Lower leg skin (tissue), 4 donors: ENCODE measurements at regions not wholly inside any gene's neighbourhood (a gene's known extent, or its start where the extent isn't known, plus 50 kb on each side); places are given as distances from the start of the nearest gene placed in this dataset.

Experiments
- DNase-seq, 2 donors: peaks; one replicate each; pipeline ENCODE4 v3.0.0-alpha.2; 2019; ENCODE audit warnings: low spot score in 2 of 2
- H3K4me3 ChIP-seq: fragments of 200-600 bp; sonication (generic); 2 replicates; pipeline ENCODE4 v1.5.1; 2017; ENCODE audit warnings: mild to moderate bottlenecking, low read depth; ENCODE audit not compliant: poor library complexity, severe bottlenecking
- POLR2A ChIP-seq, 2 donors: fragments of 450-650 bp; IDR thresholded peaks; one replicate each; pipeline ENCODE4 v1.6.1; 2016 to 2017; ENCODE audit warnings: antibody characterized with exemption in 2 of 2, mild to moderate bottlenecking in 1 of 2, moderate library complexity in 1 of 2
- WGBS, 2 donors: methylation state at CpG; one replicate each; pipeline ENCODE4 v1.1.5; 2018; 5-methylcytosine and 5-hydroxymethylcytosine counted together
- intact Hi-C: fragments of 100-400 bp; cut with DNase I; formaldehyde crosslinking; loops from one replicate; pipeline ENCODE4 v1.15.0; 2023; ENCODE audit warnings: low total_unique reads
- TF ChIP-seq, protein P1 (sequence below), 3 donors: fragments of 450-650 bp; IDR thresholded peaks; one replicate each; pipeline ENCODE4 v1.5.1; 2016; ENCODE audit warnings: antibody characterized with exemption in 3 of 3, mild to moderate bottlenecking in 3 of 3, moderate library complexity in 2 of 3

DNA sequence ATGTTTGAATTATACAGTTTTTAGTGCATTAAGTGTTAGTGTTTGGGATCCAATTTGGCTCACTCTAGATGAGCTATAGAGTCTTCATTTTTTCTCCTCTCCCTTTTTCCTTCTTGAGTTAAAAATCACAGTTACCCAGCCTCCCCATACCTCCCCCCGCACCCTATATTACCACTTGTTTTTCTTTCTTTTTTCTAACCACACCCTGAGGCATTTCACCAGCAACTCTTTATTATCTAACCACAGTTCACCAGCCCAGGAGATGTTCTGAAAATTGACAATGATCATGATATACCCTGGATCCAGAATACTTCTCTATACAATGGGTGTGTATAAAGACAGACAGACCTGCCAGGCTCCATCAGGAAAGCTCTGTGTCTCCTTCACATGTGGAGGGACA, 86.5 kb upstream of the UBL3 start:
- no peak overlapping the region for H3K4me3 ChIP-seq
- no peak for TF ChIP-seq POLR2A (IDR thresholded peaks at IDR 0.05)
- TF ChIP-seq, protein P1, sequence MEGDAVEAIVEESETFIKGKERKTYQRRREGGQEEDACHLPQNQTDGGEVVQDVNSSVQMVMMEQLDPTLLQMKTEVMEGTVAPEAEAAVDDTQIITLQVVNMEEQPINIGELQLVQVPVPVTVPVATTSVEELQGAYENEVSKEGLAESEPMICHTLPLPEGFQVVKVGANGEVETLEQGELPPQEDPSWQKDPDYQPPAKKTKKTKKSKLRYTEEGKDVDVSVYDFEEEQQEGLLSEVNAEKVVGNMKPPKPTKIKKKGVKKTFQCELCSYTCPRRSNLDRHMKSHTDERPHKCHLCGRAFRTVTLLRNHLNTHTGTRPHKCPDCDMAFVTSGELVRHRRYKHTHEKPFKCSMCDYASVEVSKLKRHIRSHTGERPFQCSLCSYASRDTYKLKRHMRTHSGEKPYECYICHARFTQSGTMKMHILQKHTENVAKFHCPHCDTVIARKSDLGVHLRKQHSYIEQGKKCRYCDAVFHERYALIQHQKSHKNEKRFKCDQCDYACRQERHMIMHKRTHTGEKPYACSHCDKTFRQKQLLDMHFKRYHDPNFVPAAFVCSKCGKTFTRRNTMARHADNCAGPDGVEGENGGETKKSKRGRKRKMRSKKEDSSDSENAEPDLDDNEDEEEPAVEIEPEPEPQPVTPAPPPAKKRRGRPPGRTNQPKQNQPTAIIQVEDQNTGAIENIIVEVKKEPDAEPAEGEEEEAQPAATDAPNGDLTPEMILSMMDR (IDR thresholded peaks at IDR 0.05) = no peak
- no peak for DNase-seq
- 83 to 89% methylated on average over 1 of the region's 1 CpG for WGBS, 2 donors
- intact Hi-C loops = no loop called here

DNA sequence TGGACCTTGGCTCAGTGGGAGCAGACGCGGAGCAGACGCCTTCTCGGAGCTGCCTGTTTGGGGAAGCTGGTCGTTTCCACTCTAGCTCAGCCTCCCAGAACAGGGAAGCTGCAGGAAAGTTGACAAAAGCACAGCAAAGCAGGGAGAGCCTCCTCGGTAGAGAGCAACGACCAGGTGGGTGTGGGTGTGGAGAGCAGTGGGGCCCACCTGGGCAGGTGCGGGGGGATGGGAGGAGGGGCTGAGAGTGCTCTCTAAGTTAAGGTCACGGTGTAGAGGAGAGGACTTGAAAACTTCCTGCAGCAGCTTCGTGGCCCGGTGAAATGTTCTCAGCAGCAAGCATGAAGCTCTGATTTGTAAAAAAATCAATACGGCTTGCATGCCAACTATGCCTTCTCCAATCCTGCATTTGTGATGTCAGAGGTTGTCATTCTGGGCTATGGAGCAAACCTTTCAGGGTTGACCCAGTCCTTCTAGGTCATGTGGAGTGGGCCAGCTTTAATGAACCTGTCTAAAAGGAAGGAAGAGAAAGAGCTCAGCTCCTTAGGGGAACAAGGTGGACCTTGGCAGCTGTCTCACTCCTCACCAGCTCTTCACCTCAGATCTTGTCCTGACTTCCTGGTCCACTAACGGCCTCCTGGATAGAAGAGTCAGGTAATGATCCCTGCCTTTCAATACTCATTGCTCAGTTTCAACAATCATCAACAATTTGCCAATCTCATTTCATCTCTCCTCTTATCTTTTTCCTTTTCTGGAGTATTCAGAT, 85.8 kb upstream of the UBL3 start:
- DNase-seq = no peak
- no peak overlapping the region for H3K4me3 ChIP-seq
- intact Hi-C loops = no loop called here
- no peak for TF ChIP-seq POLR2A (IDR thresholded peaks at IDR 0.05)
- TF ChIP-seq, protein P1 (IDR thresholded peaks at IDR 0.05) = no peak
- WGBS, 2 donors = 44 to 45% methylated on average over 13 of the region's 13 CpGs

DNA sequence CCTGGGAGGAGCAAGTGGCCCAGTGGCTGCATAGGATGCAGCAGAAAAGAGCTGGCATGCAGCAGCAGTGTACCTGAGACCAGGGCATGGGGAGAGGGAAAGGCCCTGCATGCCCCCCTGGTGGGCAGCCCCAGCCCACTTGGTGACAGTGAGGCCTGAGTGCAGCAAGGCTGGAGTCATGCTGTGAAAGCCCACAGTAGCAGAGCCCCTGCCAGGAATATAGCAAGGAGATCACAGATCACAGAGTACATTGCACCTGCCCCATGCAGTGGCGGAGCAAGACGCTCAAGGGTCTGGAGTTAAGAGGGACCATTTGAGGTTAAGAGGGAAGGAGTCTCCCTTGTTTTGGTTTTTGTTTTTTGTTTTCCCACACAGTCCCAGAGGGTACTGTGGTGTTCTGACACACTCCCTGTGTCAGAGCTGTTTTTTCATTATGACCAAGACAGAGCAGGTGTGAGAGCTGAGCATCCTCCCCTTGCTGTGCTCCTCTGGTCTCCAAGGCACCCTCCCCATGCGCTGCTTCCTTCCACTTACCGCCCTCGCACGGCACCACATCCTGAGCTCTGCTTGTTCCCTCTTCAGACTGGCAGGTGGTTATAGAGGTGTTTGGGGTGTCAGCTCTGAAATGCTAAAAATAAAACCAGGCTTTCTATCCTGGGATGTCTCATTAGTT, 85.0 kb upstream of the UBL3 start:
- DNase-seq = no peak
- 56 to 75% methylated on average over 6 of the region's 6 CpGs for whole genome bisulfite sequencing, 2 donors
- TF ChIP-seq, protein P1 (IDR thresholded peaks at IDR 0.05) = no peak
- TF ChIP-seq POLR2A (IDR thresholded peaks at IDR 0.05) = no peak
- intact Hi-C loops = no loop called here
- H3K4me3 ChIP-seq = no peak overlapping the region

DNA sequence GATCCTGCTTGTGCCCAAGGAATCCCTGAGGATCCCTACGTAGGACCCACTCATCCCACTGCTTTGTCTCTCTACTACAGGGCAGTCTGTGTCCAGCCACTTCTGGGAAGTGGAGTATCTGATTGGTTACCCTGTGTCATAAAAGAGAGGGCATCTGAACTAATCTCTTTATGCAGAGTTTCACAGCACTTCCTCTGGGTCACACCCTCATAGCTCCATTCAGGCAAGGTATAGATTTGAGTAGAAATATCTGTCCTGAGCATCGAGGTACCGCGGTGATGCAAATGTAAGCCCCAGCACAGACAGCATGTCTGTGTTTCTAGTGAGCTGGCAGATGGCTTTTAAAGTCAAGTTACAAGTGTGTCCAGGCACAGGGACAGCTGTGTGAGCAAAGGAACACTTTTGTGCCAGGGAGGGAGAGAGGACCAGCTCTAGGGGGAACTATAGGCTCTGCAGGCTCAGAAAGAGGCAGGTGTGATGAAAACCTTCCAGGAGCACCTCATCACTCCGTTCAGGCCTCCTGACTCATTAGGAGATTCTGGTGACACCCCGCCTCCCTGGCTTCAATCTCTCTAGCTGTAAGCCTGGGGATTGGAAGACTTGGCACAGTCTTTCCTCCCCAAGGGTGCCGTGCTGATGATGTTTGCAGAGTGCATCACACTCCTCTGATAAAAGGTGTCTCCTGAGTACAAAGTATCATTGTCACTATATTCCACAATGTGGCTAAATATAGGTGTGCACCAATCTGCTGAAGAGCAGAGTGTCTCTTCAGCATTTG, 84.3 kb upstream of the UBL3 start:
- intact Hi-C loops = no loop called here

DNA sequence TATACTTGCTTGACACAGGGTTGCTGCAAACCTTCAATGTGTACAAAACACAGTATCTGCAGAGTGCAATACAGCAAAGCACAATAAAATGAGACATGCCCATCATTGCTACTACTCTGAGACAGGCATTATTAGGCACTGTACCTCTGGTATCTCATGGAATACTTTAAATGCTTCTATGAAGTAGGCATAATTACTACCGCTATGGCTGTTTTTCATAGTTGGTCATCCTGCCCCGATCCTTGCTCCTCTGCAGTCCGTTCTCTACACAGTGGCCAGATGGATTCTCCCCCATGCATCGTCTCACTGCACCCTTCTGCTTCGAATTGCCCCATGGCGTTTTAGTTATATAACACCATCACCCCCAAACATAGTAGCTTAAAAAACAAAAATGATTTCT, 83.0 kb upstream of the UBL3 start:
- 96 to 97% methylated on average over 6 of the region's 6 CpGs for WGBS, 2 donors
- H3K4me3 ChIP-seq = no peak overlapping the region
- intact Hi-C loops = no loop called here
- no peak for TF ChIP-seq POLR2A (IDR thresholded peaks at IDR 0.05)
- TF ChIP-seq, protein P1 (IDR thresholded peaks at IDR 0.05) = no peak
- DNase-seq = no peak

More for the DNA sequence above, 84.3 kb upstream of the UBL3 start:
- 69 to 70% methylated on average over 7 of the region's 7 CpGs for WGBS, 2 donors
- H3K4me3 ChIP-seq = no peak overlapping the region
- TF ChIP-seq, protein P1 (IDR thresholded peaks at IDR 0.05) = no peak
- TF ChIP-seq POLR2A (IDR thresholded peaks at IDR 0.05) = no peak
- DNase-seq = no peak
